Fibroblast of the aortic adventitia (primary cell): ENCODE measurements at regions not wholly inside any gene's neighbourhood (a gene's known extent, or its start where the extent isn't known, plus 50 kb on each side); places are given as distances from the start of the nearest gene placed in this dataset.
A peak's percentile ranks its signal among the peaks of the same experiment; 100 is the strongest.

Source experiments
- DNase-seq: peaks from one replicate; pipeline ENCODE4 v3.0.0-alpha.2; 2010; ENCODE audit warnings: low read depth
- H3K4me3 ChIP-seq: 2 replicates; pipeline ENCODE4 v1.5.1; 2011; ENCODE audit warnings: low read depth, mild to moderate bottlenecking, control low read depth, low read length, moderate library complexity
- TF ChIP-seq, protein P1 (sequence below): IDR thresholded peaks from 2 replicates; pipeline ENCODE4 v1.5.1; 2011; ENCODE audit warnings: mild to moderate bottlenecking, low read length, control low read depth, inconsistent platforms; ENCODE audit not compliant: insufficient read depth

DNA sequence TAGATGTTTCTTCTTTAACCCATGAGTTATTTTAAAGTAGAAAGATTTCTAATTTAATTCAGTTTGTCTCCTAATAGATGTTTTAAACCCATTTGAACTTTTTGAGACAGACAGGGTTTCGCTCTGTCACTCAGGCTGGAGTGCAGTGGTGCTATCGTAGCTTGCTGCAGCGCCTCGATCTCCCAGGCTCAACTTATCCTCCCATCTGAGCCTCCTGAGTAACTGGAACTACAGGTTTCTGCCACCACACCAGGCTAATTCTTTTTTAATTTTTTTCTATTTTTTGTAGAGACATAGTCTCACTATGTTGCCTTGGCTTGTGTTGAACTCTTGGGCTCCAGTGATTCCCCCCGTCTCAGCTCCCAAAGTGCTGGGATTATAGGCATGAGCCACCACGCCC, 53.0 kb upstream of the RAB18 start:
- no peak overlapping the region for H3K4me3 ChIP-seq
- TF ChIP-seq, protein P1, sequence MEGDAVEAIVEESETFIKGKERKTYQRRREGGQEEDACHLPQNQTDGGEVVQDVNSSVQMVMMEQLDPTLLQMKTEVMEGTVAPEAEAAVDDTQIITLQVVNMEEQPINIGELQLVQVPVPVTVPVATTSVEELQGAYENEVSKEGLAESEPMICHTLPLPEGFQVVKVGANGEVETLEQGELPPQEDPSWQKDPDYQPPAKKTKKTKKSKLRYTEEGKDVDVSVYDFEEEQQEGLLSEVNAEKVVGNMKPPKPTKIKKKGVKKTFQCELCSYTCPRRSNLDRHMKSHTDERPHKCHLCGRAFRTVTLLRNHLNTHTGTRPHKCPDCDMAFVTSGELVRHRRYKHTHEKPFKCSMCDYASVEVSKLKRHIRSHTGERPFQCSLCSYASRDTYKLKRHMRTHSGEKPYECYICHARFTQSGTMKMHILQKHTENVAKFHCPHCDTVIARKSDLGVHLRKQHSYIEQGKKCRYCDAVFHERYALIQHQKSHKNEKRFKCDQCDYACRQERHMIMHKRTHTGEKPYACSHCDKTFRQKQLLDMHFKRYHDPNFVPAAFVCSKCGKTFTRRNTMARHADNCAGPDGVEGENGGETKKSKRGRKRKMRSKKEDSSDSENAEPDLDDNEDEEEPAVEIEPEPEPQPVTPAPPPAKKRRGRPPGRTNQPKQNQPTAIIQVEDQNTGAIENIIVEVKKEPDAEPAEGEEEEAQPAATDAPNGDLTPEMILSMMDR: no peak
- no peak for DNase-seq

DNA sequence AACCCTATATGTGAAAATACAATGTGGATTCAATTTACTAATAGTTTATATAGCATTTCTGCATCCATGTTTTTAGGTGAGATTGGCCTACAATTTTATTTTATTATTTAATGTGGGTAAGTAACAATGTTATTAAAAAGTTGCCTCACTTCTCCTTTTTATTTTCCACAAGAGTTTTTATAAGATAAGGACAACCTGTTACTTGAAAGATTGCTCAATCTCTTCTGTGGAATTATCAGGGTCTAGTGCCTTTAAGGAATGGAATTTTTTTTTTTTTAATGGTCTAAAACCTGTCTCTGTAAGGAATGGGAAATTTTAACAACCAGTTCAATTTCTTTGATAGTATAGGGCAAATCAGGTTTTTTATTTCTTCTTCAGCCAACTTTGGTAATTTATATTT, 53.9 kb upstream of the RAB18 start:
- no peak overlapping the region for H3K4me3 ChIP-seq
- DNase-seq: no peak
- TF ChIP-seq, protein P1: no peak

DNA sequence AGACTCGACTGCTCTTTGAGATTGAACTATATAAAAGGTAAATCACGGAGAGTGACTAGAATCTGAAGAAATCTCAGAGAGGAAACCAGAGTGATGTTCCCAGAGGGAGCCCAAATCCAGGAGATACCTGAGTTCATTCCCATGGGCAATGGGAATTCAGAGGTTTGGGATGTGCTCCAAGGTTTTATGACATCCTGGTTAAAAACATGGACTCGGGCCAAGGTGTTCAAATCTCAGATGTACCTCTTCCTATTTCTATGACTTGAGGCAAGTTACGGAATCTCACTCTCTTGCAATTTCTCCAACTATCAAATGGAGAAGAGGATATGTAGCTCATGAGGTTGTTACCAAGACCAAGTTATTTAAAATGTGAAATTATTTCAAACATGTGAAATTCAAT, 54.5 kb upstream of the RAB18 start:
- no peak for DNase-seq
- TF ChIP-seq, protein P1: no peak
- no peak overlapping the region for H3K4me3 ChIP-seq

DNA sequence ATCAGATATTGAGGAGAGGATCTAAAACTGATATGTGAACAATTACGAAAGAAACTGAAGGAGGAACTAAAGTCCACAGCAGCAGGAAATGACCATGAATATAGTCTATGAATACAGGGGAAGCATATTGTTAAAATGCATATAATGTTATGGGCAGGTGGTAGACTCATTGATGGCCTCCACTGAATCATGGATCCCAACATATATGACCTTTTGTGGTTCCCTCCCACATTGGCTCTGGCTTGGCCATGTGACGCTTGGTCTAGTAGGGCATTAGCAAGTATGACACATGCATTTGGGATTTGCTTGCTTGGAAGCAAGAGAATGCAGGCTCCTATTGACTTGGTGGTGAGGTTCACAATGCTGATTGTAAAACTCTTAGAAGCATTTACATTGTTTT, 55.2 kb upstream of the RAB18 start:
- no peak overlapping the region for H3K4me3 ChIP-seq
- peak; percentile 11 for DNase-seq
- TF ChIP-seq, protein P1: no peak

DNA sequence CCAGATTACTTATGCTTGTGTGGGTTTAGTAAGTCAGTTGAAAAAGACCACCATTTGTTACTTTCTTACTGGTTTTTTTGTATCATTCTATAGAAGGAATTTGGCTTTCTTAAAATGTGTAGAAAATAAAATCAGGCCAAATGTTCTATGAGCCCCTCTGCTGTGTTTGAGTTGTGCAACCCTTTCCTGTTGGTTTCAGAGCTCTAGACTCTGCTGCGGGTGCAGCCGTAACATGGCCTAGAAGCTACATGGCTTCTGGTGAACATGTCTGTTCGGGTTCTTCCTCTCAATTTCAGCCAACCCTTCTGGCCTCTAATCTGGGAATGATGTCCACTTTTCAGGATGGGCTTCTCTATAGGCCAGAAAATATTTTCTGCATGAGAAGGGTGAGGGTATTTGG, 56.6 kb upstream of the RAB18 start:
- TF ChIP-seq, protein P1: no peak
- no peak for DNase-seq
- H3K4me3 ChIP-seq: no peak overlapping the region

DNA sequence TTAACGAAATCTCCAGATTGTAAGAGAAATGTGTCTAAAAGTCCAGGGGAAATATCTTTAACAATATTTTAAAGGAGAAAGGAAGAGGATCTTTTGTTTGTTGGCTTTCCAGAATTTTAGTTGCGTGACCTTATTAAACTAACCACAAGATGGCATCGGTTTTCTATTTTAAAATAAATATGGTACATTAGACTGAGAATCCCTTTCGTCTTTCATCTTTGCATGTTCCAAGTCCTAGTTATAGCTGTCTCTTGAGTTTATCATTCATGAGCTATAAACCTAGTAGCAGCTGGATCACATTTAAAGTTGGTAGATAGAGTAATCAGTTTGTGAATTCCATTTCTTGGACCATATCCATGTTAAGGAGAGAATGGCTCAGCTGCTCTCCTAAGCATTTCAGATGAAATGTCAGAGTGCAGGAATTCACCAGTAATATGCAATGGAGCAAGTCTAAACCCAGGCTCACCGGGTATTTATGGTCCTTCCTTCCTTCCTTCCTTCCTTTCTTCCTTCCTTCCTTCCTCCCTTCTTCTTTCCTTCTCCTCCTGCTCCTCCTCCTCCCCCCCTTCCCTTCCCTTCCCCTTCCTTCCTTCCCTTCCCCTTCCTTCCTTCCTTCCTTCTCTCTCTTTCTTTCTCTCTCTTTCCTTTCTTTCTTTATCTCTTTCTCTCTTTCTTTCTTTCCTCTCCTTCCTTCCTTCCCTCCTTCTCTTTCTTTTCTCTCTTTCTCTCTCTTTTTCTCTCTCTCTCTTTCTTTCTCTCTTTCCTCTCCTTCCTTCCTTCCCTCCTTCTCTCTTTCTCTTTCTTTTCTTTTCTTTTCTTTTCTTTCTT, 57.8 kb upstream of the RAB18 start:
- TF ChIP-seq, protein P1: peak; percentile 50
- DNase-seq: peak; percentile 59
- H3K4me3 ChIP-seq: no peak overlapping the region

DNA sequence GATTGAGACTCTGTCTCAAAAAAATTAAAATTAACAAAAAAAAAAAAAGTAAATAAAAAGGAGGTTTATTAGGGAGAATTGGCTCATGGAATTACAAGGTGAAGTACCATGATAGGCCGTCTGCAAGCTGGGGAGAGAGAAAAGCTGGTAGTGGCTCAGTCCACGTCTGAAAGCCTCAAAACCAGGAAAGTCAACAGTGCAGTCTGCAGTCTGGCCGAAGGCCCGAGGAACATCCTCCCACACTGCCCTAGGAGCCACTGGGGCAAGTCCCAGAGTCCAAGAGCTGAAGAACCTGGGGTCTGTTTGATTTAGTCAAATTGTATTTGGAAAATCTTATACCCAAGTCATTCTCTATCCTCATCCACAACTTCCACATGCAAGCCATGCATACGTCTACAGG, 59.0 kb upstream of the RAB18 start:
- TF ChIP-seq, protein P1: no peak
- no peak for DNase-seq
- H3K4me3 ChIP-seq: no peak overlapping the region
